BE2C (cell line): ENCODE measurements at regions not wholly inside any gene's neighbourhood (a gene's known extent, or its start where the extent isn't known, plus 50 kb on each side); places are given as distances from the start of the nearest gene placed in this dataset.

ENCODE experiments used
- DNase-seq: peaks from one replicate; pipeline ENCODE4 v3.0.0-alpha.2; 2020
- H3K27me3 ChIP-seq: fragments of 250-450 bp; sonication (Bioruptor Pico); 2 replicates; pipeline ENCODE4 v1.5.1; 2020; ENCODE audit warnings: mild to moderate bottlenecking
- H3K36me3 ChIP-seq: fragments of 250-450 bp; sonication (Bioruptor Pico); 2 replicates; pipeline ENCODE4 v1.5.1; 2020; ENCODE audit warnings: mild to moderate bottlenecking
- H3K4me1 ChIP-seq: fragments of 250-450 bp; sonication (Bioruptor Pico); 2 replicates; pipeline ENCODE4 v1.5.1; 2020
- H3K4me3 ChIP-seq: 2 replicates; pipeline ENCODE4 v1.5.1; 2011; ENCODE audit warnings: low read depth, low read length
- H3K9me3 ChIP-seq: fragments of 250-450 bp; sonication (Bioruptor Pico); 2 replicates; pipeline ENCODE4 v1.5.1; 2020
- CTCF ChIP-seq: IDR thresholded peaks from 2 replicates; pipeline ENCODE4 v1.5.1; 2012; ENCODE audit warnings: mild to moderate bottlenecking, low read depth, low read length

GRCh38 chr10:56905051-56905450, 544.0 kb upstream of the ZWINT start:
- Histone ChIP-seq H3K36me3 (no peaks in the 10 kb centered on the region), H3K4me3 (no peak overlapping the region), H3K27me3 (no peaks in the 10 kb centered on the region), H3K4me1 (no peaks in the 10 kb centered on the region), H3K9me3 (no peaks in the 10 kb centered on the region)
- no peak for DNase-seq
- TF ChIP-seq CTCF = no peak

GRCh38 chr10:56902554-56902953, 541.5 kb upstream of the ZWINT start:
- no peaks in the 10 kb centered on the region for H3K36me3 ChIP-seq
- DNase-seq = no peak
- TF ChIP-seq CTCF = no peak
- H3K4me3 ChIP-seq = no peak overlapping the region
- H3K4me1 ChIP-seq = no peaks in the 10 kb centered on the region
- no peaks in the 10 kb centered on the region for H3K9me3 ChIP-seq
- no peaks in the 10 kb centered on the region for H3K27me3 ChIP-seq

- Histone ChIP-seq H3K27me3 (no peaks in the 10 kb centered on the region), H3K4me3 (no peak overlapping the region), H3K36me3 (no peaks in the 10 kb centered on the region), H3K4me1 (no peaks in the 10 kb centered on the region), H3K9me3 (no peaks in the 10 kb centered on the region)
- TF ChIP-seq CTCF = no peak
- DNase-seq = no peak
These were observed 534.2 kb upstream of the ZWINT start for GRCh38 chr10:56895306-56895705.

GRCh38 chr10:56881218-56881617, 520.2 kb upstream of the ZWINT start:
- no peak for TF ChIP-seq CTCF
- no peaks in the 10 kb centered on the region for H3K4me1 ChIP-seq
- no peaks in the 10 kb centered on the region for H3K36me3 ChIP-seq
- H3K27me3 ChIP-seq = no peaks in the 10 kb centered on the region
- DNase-seq = no peak
- H3K9me3 ChIP-seq = no peaks in the 10 kb centered on the region
- no peak overlapping the region for H3K4me3 ChIP-seq

GRCh38 chr10:56880606-56881005, 519.5 kb upstream of the ZWINT start:
- no peak overlapping the region for H3K4me3 ChIP-seq
- no peak for DNase-seq
- TF ChIP-seq CTCF = no peak
- H3K27me3 ChIP-seq = no peaks in the 10 kb centered on the region
- no peaks in the 10 kb centered on the region for H3K4me1 ChIP-seq
- no peaks in the 10 kb centered on the region for H3K9me3 ChIP-seq
- H3K36me3 ChIP-seq = no peaks in the 10 kb centered on the region

GRCh38 chr10:56874950-56875349, 513.9 kb upstream of the ZWINT start:
- no peaks in the 10 kb centered on the region for H3K36me3 ChIP-seq
- no peak for TF ChIP-seq CTCF
- no peaks in the 10 kb centered on the region for H3K9me3 ChIP-seq
- no peaks in the 10 kb centered on the region for H3K4me1 ChIP-seq
- DNase-seq = no peak
- no peak overlapping the region for H3K4me3 ChIP-seq
- no peaks in the 10 kb centered on the region for H3K27me3 ChIP-seq
